ENCODE measurements at regions not wholly inside any gene's neighbourhood (a gene's known extent, or its start where the extent isn't known, plus 50 kb on each side); places are given as distances from the start of the nearest gene placed in this dataset.

DNA sequence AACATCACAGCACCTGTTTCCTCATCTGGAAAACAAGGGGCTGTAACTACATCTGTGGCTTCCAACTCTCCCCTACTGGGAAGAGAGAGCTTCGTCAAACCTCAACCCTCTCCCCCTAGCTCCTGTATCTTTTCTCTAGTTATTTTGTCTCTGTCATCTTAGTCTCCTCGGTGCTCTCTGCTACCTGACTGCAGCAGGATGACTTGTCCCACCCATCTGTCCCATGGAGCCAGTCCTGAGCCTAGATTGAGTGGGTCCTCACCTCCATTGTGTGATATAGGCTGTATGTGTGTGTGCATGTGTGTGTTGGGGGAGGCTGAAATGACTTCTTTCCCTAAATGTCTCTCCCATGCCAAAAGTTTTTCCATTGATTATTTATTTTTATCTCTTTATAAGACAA lies 177.3 kb downstream of the EMP1 start:
- TF ChIP-seq POLR2A (IDR thresholded peaks at IDR 0.05) (no peak), EP300 (IDR thresholded peaks at IDR 0.05) (no peak)
- TF ChIP-seq, protein P1, sequence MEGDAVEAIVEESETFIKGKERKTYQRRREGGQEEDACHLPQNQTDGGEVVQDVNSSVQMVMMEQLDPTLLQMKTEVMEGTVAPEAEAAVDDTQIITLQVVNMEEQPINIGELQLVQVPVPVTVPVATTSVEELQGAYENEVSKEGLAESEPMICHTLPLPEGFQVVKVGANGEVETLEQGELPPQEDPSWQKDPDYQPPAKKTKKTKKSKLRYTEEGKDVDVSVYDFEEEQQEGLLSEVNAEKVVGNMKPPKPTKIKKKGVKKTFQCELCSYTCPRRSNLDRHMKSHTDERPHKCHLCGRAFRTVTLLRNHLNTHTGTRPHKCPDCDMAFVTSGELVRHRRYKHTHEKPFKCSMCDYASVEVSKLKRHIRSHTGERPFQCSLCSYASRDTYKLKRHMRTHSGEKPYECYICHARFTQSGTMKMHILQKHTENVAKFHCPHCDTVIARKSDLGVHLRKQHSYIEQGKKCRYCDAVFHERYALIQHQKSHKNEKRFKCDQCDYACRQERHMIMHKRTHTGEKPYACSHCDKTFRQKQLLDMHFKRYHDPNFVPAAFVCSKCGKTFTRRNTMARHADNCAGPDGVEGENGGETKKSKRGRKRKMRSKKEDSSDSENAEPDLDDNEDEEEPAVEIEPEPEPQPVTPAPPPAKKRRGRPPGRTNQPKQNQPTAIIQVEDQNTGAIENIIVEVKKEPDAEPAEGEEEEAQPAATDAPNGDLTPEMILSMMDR (IDR thresholded peaks at IDR 0.05), result no peak
